ENCODE measurements at regions not wholly inside any gene's neighbourhood (a gene's known extent, or its start where the extent isn't known, plus 50 kb on each side); places are given as distances from the start of the nearest gene placed in this dataset.

DNA sequence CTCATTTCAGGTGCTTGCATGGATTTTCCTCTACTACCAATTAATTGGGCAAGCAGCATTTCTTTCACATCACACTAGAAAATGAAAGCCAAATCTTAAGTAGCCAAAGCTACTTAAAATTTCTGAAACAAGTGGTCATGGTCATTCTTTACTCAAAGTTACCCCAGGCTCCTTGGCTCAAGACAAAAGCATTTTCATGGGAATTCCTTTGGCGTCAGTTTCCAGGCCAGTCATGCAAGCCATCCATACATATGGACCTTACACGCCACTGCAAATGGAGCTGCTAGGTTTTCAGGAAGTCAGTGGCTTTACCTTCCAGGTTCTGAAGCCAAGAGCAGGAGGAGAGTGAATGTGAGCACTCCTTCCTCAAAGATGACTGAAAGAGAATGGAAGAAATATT, 83.7 kb upstream of the IL12A start:
- Histone ChIP-seq H3K4me3 (no peak overlapping the region), H2AFZ (ENCODE audit: low read depth, low read length) (no peak overlapping the region), H3K4me1 (replicated peaks in 1 of 2; ENCODE audit: control insufficient read depth in 2 of 2, insufficient read depth in 2 of 2, low read length in 2 of 2) (no peaks in the 10 kb centered on the region), H3K36me3 (ENCODE audit: control insufficient read depth, insufficient read depth, low read length) (no peaks in the 10 kb centered on the region), H3K4me2 (ENCODE audit: insufficient read depth, low read length) (no peak overlapping the region), H3K9me1 (ENCODE audit: control insufficient read depth, insufficient read depth, low read length) (no peaks in the 10 kb centered on the region), H4K20me1 (replicated peaks; ENCODE audit: control insufficient read depth, insufficient read depth, low read length) (no peaks in the 10 kb centered on the region; the same call in 1 of the 2 replicates), H3K79me2 (ENCODE audit: control insufficient read depth, insufficient read depth, low read length) (no peaks in the 10 kb centered on the region), H3K27ac (ENCODE audit: extremely low read depth, low read depth, low read length) (no peak overlapping the region), H3K9ac (ENCODE audit: insufficient read depth in 1 of 2, low read depth in 2 of 2, low read length in 2 of 2) (no peak overlapping the region), H3K27me3 (ENCODE audit: control insufficient read depth in 2 of 2, insufficient read depth in 2 of 2, low read length in 2 of 2) (no peaks in the 10 kb centered on the region), H3K9me3 (replicated peaks; ENCODE audit: control insufficient read depth, insufficient read depth, low read depth, low read length) (no peaks in the 10 kb centered on the region)
- in situ Hi-C loops (cut with MboI), result no loop called here
- BruUV-seq (replicated peaks), result no TSS peak
- intact Hi-C loops (cut with micrococcal nuclease), result no loop called here
- TF ChIP-seq ZNF449 (CRISPR knock-in tag; IDR thresholded peaks at IDR 0.05), result no peak
- TF ChIP-seq SUPT5H (IDR thresholded peaks at IDR 0.05), result no peak
- TF ChIP-seq, protein P1, sequence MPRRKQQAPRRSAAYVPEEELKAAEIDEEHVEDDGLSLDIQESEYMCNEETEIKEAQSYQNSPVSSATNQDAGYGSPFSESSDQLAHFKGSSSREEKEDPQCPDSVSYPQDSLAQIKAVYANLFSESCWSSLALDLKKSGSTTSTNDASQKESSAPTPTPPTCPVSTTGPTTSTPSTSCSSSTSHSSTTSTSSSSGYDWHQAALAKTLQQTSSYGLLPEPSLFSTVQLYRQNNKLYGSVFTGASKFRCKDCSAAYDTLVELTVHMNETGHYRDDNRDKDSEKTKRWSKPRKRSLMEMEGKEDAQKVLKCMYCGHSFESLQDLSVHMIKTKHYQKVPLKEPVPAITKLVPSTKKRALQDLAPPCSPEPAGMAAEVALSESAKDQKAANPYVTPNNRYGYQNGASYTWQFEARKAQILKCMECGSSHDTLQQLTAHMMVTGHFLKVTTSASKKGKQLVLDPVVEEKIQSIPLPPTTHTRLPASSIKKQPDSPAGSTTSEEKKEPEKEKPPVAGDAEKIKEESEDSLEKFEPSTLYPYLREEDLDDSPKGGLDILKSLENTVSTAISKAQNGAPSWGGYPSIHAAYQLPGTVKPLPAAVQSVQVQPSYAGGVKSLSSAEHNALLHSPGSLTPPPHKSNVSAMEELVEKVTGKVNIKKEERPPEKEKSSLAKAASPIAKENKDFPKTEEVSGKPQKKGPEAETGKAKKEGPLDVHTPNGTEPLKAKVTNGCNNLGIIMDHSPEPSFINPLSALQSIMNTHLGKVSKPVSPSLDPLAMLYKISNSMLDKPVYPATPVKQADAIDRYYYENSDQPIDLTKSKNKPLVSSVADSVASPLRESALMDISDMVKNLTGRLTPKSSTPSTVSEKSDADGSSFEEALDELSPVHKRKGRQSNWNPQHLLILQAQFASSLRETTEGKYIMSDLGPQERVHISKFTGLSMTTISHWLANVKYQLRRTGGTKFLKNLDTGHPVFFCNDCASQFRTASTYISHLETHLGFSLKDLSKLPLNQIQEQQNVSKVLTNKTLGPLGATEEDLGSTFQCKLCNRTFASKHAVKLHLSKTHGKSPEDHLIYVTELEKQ (CRISPR knock-in tag; IDR thresholded peaks at IDR 0.05), result no peak
- no peak for TF ChIP-seq BMI1 (IDR thresholded peaks at IDR 0.05; ENCODE audit: low read length)
- no peak for TF ChIP-seq IFI16 (CRISPR knock-in tag; IDR thresholded peaks at IDR 0.05)
- TF ChIP-seq HSF4 (CRISPR knock-in tag; IDR thresholded peaks at IDR 0.05; ENCODE audit: borderline replicate concordance), result no peak
- TF ChIP-seq ZNF140 (CRISPR knock-in tag; IDR thresholded peaks at IDR 0.05), result no peak
- no peak for TF ChIP-seq SMC3 (conservative IDR thresholded peaks at IDR 0.05; ENCODE audit: insufficient read depth, low read depth, low read length)
- no peak for TF ChIP-seq NFATC3 (IDR thresholded peaks at IDR 0.05)
- TF ChIP-seq GATAD2B (IDR thresholded peaks at IDR 0.05; ENCODE audit: borderline replicate concordance), result no peak
- no peak for TF ChIP-seq TEAD1 (CRISPR knock-in tag; IDR thresholded peaks at IDR 0.05)
- TF ChIP-seq PRDM10 (IDR thresholded peaks at IDR 0.05; ENCODE audit: partially characterized antibody), result no peak
- no peak for TF ChIP-seq NFE2L1 (tag; IDR thresholded peaks at IDR 0.05; ENCODE audit: borderline replicate concordance, low read depth)
- ChIA-PET POLR2A (interaction anchor here (0.8 kb wide), 1 partner anchor 19 kb away, joined by 3 read pairs; no protein-coding TSS in a partner anchor), CTCF (ENCODE audit: low intra/inter-chr PET ratio) (no interaction called here)
- DNase-seq (ENCODE audit: extremely low read depth in 1 of 4, low spot score in 3 of 4) (no peak), ATAC-seq (no peak), FAIRE-seq (no peak)
- 0% methylated on average over 2 of the region's 2 CpGs for WGBS (ENCODE audit: insufficient coverage, low coverage, missing lambda C conversion rate)
